SK-N-SH (cell line): ENCODE measurements at regions not wholly inside any gene's neighbourhood (a gene's known extent, or its start where the extent isn't known, plus 50 kb on each side); places are given as distances from the start of the nearest gene placed in this dataset.

Experiments used
- CTCF ChIA-PET: fragments of 300-600, 350-600 bp; formaldehyde crosslinking; extraction: SDS; loops from one replicate; lab custom pipeline; 2021; lab: Yijun Ruan, JAX
- POLR2A ChIA-PET: fragments of 350-600 bp; sonication (Branson Sonifier 250); formaldehyde crosslinking; extraction: SDS; loops from one replicate; lab custom pipeline; 2020; ENCODE audit warnings: antibody characterized with exemption, inconsistent platforms; lab: Yijun Ruan, JAX
- DNase-seq: peaks from one replicate; pipeline ENCODE4 v3.0.0; 2012
- H2AFZ ChIP-seq: fragments of 200-600 bp; sonication (generic); 2 replicates; pipeline ENCODE4 v1.8.1; 2016; ENCODE audit warnings: antibody characterized with exemption, mild to moderate bottlenecking, low read depth
- H3F3A ChIP-seq: fragments of 200-600 bp; sonication (generic); replicated peaks from 2 replicates; pipeline ENCODE3; 2016; ENCODE audit warnings: antibody characterized with exemption, mild to moderate bottlenecking; ENCODE audit not compliant: insufficient read depth
- H3K27ac ChIP-seq, 2 experiments: fragments of 200-500 bp in 1 of 2; fragments of 200-600 bp in 1 of 2; sonication (Bioruptor generic) in 1 of 2; sonication (generic), shearing (Covaris generic) in 1 of 2; 2 replicates each; pipeline versions ENCODE4 v1.5.1 to v1.6.1; 2014 to 2016; ENCODE audit warnings: low read depth in 2 of 2, inconsistent platforms in 1 of 2, low read length in 1 of 2, mild to moderate bottlenecking in 1 of 2, mixed read lengths in 1 of 2
- H3K27me3 ChIP-seq: fragments of 200-600 bp; sonication (generic), shearing (Covaris generic); 2 replicates; pipeline ENCODE4 v1.6.1; 2016; ENCODE audit warnings: mixed run types; ENCODE audit not compliant: insufficient read depth
- H3K36me3 ChIP-seq, 2 experiments: fragments of 200-500 bp in 1 of 2; fragments of 200-600 bp in 1 of 2; sonication (Bioruptor generic) in 1 of 2; sonication (generic) in 1 of 2; replicated peaks in 1 of 2; 2 replicates each; pipeline versions ENCODE3 to v1.5.1; 2014 to 2016; ENCODE audit warnings: low read length in 1 of 2, mild to moderate bottlenecking in 1 of 2; ENCODE audit not compliant: insufficient read depth in 2 of 2, control insufficient read depth in 1 of 2
- H3K4me1 ChIP-seq, 2 experiments: fragments of 200-500 bp in 1 of 2; fragments of 200-600 bp in 1 of 2; sonication (Bioruptor generic) in 1 of 2; sonication (generic), shearing (Covaris generic) in 1 of 2; 2 replicates each; pipeline versions ENCODE4 v1.5.1 to v1.6.1; 2014 to 2016; ENCODE audit warnings: low read depth in 1 of 2, low read length in 1 of 2, mixed run types in 1 of 2; ENCODE audit not compliant: insufficient read depth in 2 of 2, control insufficient read depth in 1 of 2
- H3K4me2 ChIP-seq: fragments of 200-600 bp; sonication (generic), shearing (Covaris generic); 2 replicates; pipeline ENCODE4 v1.6.1; 2017; ENCODE audit warnings: mixed run types
- H3K4me3 ChIP-seq, 2 experiments: fragments of 200-500 bp in 1 of 2; fragments of 200-600 bp in 1 of 2; sonication (Bioruptor generic) in 1 of 2; sonication (generic), shearing (Covaris generic) in 1 of 2; 2 replicates each; pipeline versions ENCODE4 v1.5.1 to v1.8.1; 2014 to 2016; ENCODE audit warnings: low read depth in 2 of 2, inconsistent platforms in 1 of 2, low read length in 1 of 2, mild to moderate bottlenecking in 1 of 2, mixed read lengths in 1 of 2, moderate library complexity in 1 of 2
- H3K79me2 ChIP-seq: fragments of 200-600 bp; sonication (generic); 2 replicates; pipeline ENCODE4 v1.8.1; 2017; ENCODE audit warnings: mild to moderate bottlenecking; ENCODE audit not compliant: insufficient read depth
- H3K9ac ChIP-seq: fragments of 200-600 bp; sonication (generic); 2 replicates; pipeline ENCODE4 v1.6.1; 2017; ENCODE audit warnings: mixed run types
- H3K9me2 ChIP-seq: fragments of 200-600 bp; sonication (generic); 2 replicates; pipeline ENCODE4 v1.6.1; 2017; ENCODE audit warnings: mixed run types
- H3K9me3 ChIP-seq: fragments of 200-600 bp; sonication (generic); 2 replicates; pipeline ENCODE4 v1.6.1; 2017; ENCODE audit warnings: mixed run types, mild to moderate bottlenecking, moderate library complexity
- H4K20me1 ChIP-seq: fragments of 200-600 bp; sonication (generic); 2 replicates; pipeline ENCODE4 v1.6.1; 2017; ENCODE audit warnings: mild to moderate bottlenecking, mixed run types; ENCODE audit not compliant: insufficient read depth
- CTCF ChIP-seq: fragments of 200-600 bp; sonication (generic); IDR thresholded peaks from 2 replicates; pipeline ENCODE4 v1.6.1; 2017; ENCODE audit warnings: antibody characterized with exemption, mild to moderate bottlenecking, moderate library complexity
- ELF1 ChIP-seq: IDR thresholded peaks from 2 replicates; pipeline ENCODE4 v1.4.0; 2012
- EZH2phosphoT487 ChIP-seq: fragments of 200-600 bp; sonication (generic); IDR thresholded peaks from 2 replicates; pipeline ENCODE4 v1.6.1; 2017; ENCODE audit warnings: low read depth, mixed run types, mild to moderate bottlenecking, antibody characterized with exemption, moderate library complexity, borderline replicate concordance
- FOSL2 ChIP-seq: IDR thresholded peaks from 2 replicates; pipeline ENCODE4 v1.4.0; 2012; ENCODE audit warnings: low read depth, mild to moderate bottlenecking, moderate library complexity, borderline replicate concordance
- FOXJ3 ChIP-seq: sonication (generic); formaldehyde crosslinking; IDR thresholded peaks from 2 replicates; pipeline ENCODE4 v1.5.1; 2020; ENCODE audit warnings: mild to moderate bottlenecking, missing genetic modification reagents
- GATA2 ChIP-seq: sonication (generic); formaldehyde crosslinking; IDR thresholded peaks from 2 replicates; pipeline ENCODE4 v1.5.0; 2020; ENCODE audit warnings: mild to moderate bottlenecking, missing genetic modification reagents
- JUND ChIP-seq: IDR thresholded peaks from 2 replicates; pipeline ENCODE4 v1.4.0; 2012
- MAX ChIP-seq: IDR thresholded peaks from 2 replicates; pipeline ENCODE4 v1.4.0; 2012; ENCODE audit warnings: low read depth
- MEF2A ChIP-seq: IDR thresholded peaks from 2 replicates; pipeline ENCODE4 v1.4.0; 2012; ENCODE audit warnings: low read depth, borderline replicate concordance
- NFIC ChIP-seq: IDR thresholded peaks from 2 replicates; pipeline ENCODE4 v1.4.0; 2012; ENCODE audit warnings: borderline replicate concordance
- NRF1 ChIP-seq: IDR thresholded peaks from 2 replicates; pipeline ENCODE4 v1.6.1; 2012; ENCODE audit warnings: low read depth, mild to moderate bottlenecking, low read length
- PBX3 ChIP-seq: IDR thresholded peaks from 2 replicates; pipeline ENCODE4; 2012
- RAD21 ChIP-seq: IDR thresholded peaks from 2 replicates; pipeline ENCODE4 v1.6.1; 2012; ENCODE audit warnings: mild to moderate bottlenecking, low read length
- RCOR1 ChIP-seq: fragments of 150-350 bp; IDR thresholded peaks from 2 replicates; pipeline ENCODE4 v1.6.1; 2017; ENCODE audit warnings: antibody characterized with exemption, low read length
- SMC3 ChIP-seq: IDR thresholded peaks from 2 replicates; pipeline ENCODE4 v1.6.1; 2012; ENCODE audit warnings: low read depth, low read length, improper control_type of control experiment
- TAF1 ChIP-seq: IDR thresholded peaks from 2 replicates; pipeline ENCODE4 v1.6.1; 2012; ENCODE audit warnings: low read depth, mild to moderate bottlenecking, low read length, moderate library complexity, borderline replicate concordance
- TCF12 ChIP-seq: IDR thresholded peaks from 2 replicates; pipeline ENCODE4 v1.4.0; 2012
- YY1 ChIP-seq: IDR thresholded peaks from 2 replicates; pipeline ENCODE4 v1.4.0; 2012; ENCODE audit warnings: low read depth, mild to moderate bottlenecking
- ZBTB33 ChIP-seq: IDR thresholded peaks from 2 replicates; pipeline ENCODE4 v1.4.0; 2012; ENCODE audit warnings: low read depth, borderline replicate concordance
- WGBS: methylation state at CpG from one replicate; pipeline ENCODE4 v1.1.6; 2017; ENCODE audit warnings: low lambda C conversion rate; 5-methylcytosine and 5-hydroxymethylcytosine counted together
- TF ChIP-seq, protein P1 (sequence below): IDR thresholded peaks from 2 replicates; pipeline ENCODE4 v1.4.0; 2012; ENCODE audit warnings: low read depth, borderline replicate concordance

GRCh38 chr18:6621437-6621836 lies 108.1 kb upstream of the ARHGAP28 start:
- Histone ChIP-seq H3K36me3 (no peaks in the 10 kb centered on the region), H3K79me2 (no peaks in the 10 kb centered on the region), H4K20me1 (no peaks in the 10 kb centered on the region), H3K27ac (no peak overlapping the region), H3K27me3 (no peaks in the 10 kb centered on the region), H3F3A (peaks cover 14% of the 10 kb centered on the region), H3K4me1 (peaks cover 0 to 13% of the 10 kb centered on the region in 2 experiments; a peak in 1 of 4 replicates), H3K4me3 (no peak overlapping the region), H3K9ac (no peak overlapping the region)
- CTCF ChIA-PET: interaction anchor here (0.5 to 1.3 kb wide), 2 partner anchors 9 to 20 kb away, joined by 3 read pairs; no protein-coding TSS in a partner anchor
- TF ChIP-seq EZH2phosphoT487 (no peak), TCF12 (no peak), NFIC (no peak), ELF1 (no peak), FOXJ3 (CRISPR knock-in tag) (no peak), FOSL2 (no peak), NRF1 (no peak), MEF2A (no peak), ZBTB33 (no peak), SMC3 (no peak), YY1 (no peak)
- TF ChIP-seq, all 33 proteins: peak for 0
- DNase-seq: no peak
- no peaks in the 10 kb centered on the region for H3K9me2 ChIP-seq
- POLR2A ChIA-PET: no interaction called here
- no peak overlapping the region for H3K4me2 ChIP-seq
- WGBS: 79% methylated on average over 4 of the region's 4 CpGs
- H2AFZ ChIP-seq: no peak overlapping the region
- H3K9me3 ChIP-seq: no peaks in the 10 kb centered on the region

DNA sequence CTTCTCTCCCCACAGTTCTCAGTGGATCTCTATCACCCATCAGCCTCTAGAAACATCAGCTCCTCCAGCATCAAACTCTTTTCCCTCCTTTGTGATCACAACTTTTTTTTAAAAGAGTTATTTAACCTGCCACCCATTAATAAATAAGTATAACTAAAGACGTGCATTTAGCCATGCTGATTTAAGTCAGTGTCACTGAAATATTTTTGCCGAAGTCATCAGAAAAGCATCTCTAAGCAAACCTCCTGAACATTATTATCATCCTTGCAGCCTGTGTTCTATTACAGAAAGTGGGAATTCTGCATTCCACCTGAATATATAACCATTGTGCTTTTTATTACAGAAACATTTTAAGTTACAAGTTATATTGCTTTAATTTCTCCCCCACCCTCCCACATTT lies 106.2 kb upstream of the ARHGAP28 start:
- Histone ChIP-seq H3K36me3 (no peaks in the 10 kb centered on the region), H3K4me3 (no peak overlapping the region), H3K4me2 (no peak overlapping the region)
- 68% methylated on average over 2 of the region's 2 CpGs for WGBS
- TF ChIP-seq GATA2 (CRISPR knock-in tag) (no peak), JUND (no peak), RCOR1 (no peak), PBX3 (no peak), YY1 (no peak), MAX (no peak), TAF1 (no peak), RAD21 (no peak), CTCF (no peak), ZBTB33 (no peak)
- TF ChIP-seq, protein P1, sequence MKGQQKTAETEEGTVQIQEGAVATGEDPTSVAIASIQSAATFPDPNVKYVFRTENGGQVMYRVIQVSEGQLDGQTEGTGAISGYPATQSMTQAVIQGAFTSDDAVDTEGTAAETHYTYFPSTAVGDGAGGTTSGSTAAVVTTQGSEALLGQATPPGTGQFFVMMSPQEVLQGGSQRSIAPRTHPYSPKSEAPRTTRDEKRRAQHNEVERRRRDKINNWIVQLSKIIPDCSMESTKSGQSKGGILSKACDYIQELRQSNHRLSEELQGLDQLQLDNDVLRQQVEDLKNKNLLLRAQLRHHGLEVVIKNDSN: no peak
- TF ChIP-seq, all 33 proteins: peak for 0
- no peaks in the 10 kb centered on the region for H3K79me2 ChIP-seq
- no peak overlapping the region for H2AFZ ChIP-seq
- DNase-seq: no peak
- peaks cover 14% of the 10 kb centered on the region for H3F3A ChIP-seq
- H4K20me1 ChIP-seq: no peaks in the 10 kb centered on the region
- H3K4me1 ChIP-seq: peaks cover 0 to 18% of the 10 kb centered on the region in 2 experiments; a peak in 1 of 4 replicates
- H3K9me3 ChIP-seq: no peaks in the 10 kb centered on the region
- H3K9ac ChIP-seq: no peak overlapping the region
- CTCF ChIA-PET: no interaction called here
- no peaks in the 10 kb centered on the region for H3K9me2 ChIP-seq
- H3K27me3 ChIP-seq: no peaks in the 10 kb centered on the region
- POLR2A ChIA-PET: no interaction called here
- H3K27ac ChIP-seq: peak overlapping the region in 1 of 2 experiments; percentile 92; a peak in 1 of 4 replicates
